ENCODE measurements at regions not wholly inside any gene's neighbourhood (a gene's known extent, or its start where the extent isn't known, plus 50 kb on each side); places are given as distances from the start of the nearest gene placed in this dataset.

- H3K27ac Mint-ChIP-seq: no peak overlapping the region
- ATAC-seq: no peak
- H3K4me3 Mint-ChIP-seq: no peak overlapping the region
- H3K4me1 Mint-ChIP-seq: peaks cover 18% of the 10 kb centered on the region
- H3K27me3 Mint-ChIP-seq: peaks cover 10% of the 10 kb centered on the region
- no peaks in the 10 kb centered on the region for H3K9me3 Mint-ChIP-seq
- DNase-seq: no peak
These were observed 98.4 kb upstream of the CAST start for GRCh38 chr5:96563816-96564215.

GRCh38 chr5:96565582-96566265 lies 96.5 kb upstream of the CAST start:
- no peak overlapping the region for H3K27ac Mint-ChIP-seq

GRCh38 chr5:96566833-96567587 lies 95.2 kb upstream of the CAST start:
- H3K4me3 Mint-ChIP-seq: peak overlapping the region in 1 of 2 donors; percentile 19
- H3K4me1 Mint-ChIP-seq: peaks cover 18% of the 10 kb centered on the region
- ATAC-seq: no peak
- H3K27me3 Mint-ChIP-seq: peaks cover 20% of the 10 kb centered on the region
- no peak for DNase-seq
- H3K9me3 Mint-ChIP-seq: no peaks in the 10 kb centered on the region
- H3K27ac Mint-ChIP-seq: peak overlapping the region in 1 of 2 donors; percentile 3

More at GRCh38 chr5:96565582-96566265, 96.5 kb upstream of the CAST start:
- Mint-ChIP-seq H3K9me3 (no peaks in the 10 kb centered on the region), H3K4me1 (peaks cover 18% of the 10 kb centered on the region), H3K4me3 (no peak overlapping the region), H3K27me3 (peaks cover 20% of the 10 kb centered on the region)
- no peak for DNase-seq
- peak; percentile 40 for ATAC-seq

- ATAC-seq (no peak), DNase-seq (no peak)
- H3K4me1 Mint-ChIP-seq: peaks cover 18% of the 10 kb centered on the region
- peaks cover 20% of the 10 kb centered on the region for H3K27me3 Mint-ChIP-seq
- no peak overlapping the region for H3K27ac Mint-ChIP-seq
- H3K9me3 Mint-ChIP-seq: no peaks in the 10 kb centered on the region
- no peak overlapping the region for H3K4me3 Mint-ChIP-seq
These were observed 92.8 kb upstream of the CAST start for GRCh38 chr5:96569332-96569731.

DNA sequence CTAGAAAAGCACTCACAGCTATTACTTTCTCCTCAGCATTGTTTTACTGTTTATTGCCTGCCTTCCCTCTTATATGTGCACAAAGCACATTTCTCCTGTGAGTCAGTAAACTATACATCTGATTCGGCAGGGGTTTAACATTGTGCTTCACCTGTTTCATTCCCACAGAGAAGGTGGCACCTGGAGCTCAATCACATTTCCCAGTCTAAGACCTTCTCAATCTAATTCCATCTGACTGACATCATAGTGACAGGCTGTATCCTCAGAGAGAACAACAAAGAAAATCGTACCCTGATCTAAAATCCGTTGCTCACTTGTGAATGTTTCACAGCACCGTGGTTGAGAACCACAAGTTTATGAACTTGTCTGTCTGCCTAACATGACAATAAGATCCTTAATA lies 92.4 kb upstream of the CAST start:
- Mint-ChIP-seq H3K4me1 (peaks cover 18% of the 10 kb centered on the region), H3K4me3 (no peak overlapping the region), H3K27me3 (peaks cover 20% of the 10 kb centered on the region), H3K9me3 (no peaks in the 10 kb centered on the region), H3K27ac (no peak overlapping the region)
- ATAC-seq: no peak
- DNase-seq: no peak

DNA sequence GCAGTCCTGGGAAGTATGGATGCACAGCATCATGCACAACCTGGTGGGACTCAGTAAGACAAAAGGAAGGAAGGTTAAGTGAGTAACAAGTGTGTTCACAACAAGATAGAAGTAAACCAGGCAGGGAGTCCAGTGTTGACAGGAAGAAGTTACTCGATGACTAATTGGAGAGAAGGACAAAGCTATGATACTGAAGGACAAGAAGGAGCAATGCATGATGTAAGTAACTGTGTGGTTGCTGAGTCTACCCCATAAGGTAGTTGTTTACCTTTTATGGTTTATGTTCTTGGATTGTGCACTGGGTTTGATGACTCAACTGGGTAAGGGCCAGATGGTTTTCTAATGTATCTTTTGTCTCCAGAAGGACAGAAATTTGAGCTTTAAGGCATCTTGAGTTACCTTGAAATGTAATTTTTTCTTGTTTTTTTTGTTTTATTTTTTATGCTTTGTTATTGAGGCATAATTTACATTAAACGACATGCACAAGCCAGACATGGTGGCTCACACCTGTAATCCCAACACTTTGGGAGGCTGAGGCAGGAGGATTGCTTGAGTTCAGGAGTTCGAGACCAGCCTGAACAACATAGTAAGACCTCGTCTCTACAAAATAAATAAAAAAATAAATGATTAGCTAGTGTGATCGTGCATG lies 89.2 kb upstream of the CAST start:
- H3K4me1 Mint-ChIP-seq: no peaks in the 10 kb centered on the region
- ATAC-seq: peak; percentile 74
- H3K27me3 Mint-ChIP-seq: peaks cover 12% of the 10 kb centered on the region

GRCh38 chr5:96573513-96573894 lies 88.7 kb upstream of the CAST start:
- DNase-seq: no peak
- Mint-ChIP-seq H3K27ac (no peak overlapping the region), H3K9me3 (no peaks in the 10 kb centered on the region), H3K27me3 (peaks cover 12% of the 10 kb centered on the region), H3K4me1 (no peaks in the 10 kb centered on the region), H3K4me3 (no peak overlapping the region)
- no peak for ATAC-seq

More for the DNA sequence above, 89.2 kb upstream of the CAST start:
- DNase-seq: no peak
- Mint-ChIP-seq H3K27ac (no peak overlapping the region), H3K4me3 (no peak overlapping the region), H3K9me3 (no peaks in the 10 kb centered on the region)

- peaks cover 7% of the 10 kb centered on the region for H3K27me3 Mint-ChIP-seq
- H3K4me1 Mint-ChIP-seq: no peaks in the 10 kb centered on the region
- H3K9me3 Mint-ChIP-seq: no peaks in the 10 kb centered on the region
- H3K27ac Mint-ChIP-seq: no peak overlapping the region
- no peak overlapping the region for H3K4me3 Mint-ChIP-seq
- DNase-seq (no peak), ATAC-seq (no peak)
These were observed 85.3 kb upstream of the CAST start for GRCh38 chr5:96576876-96577275.

DNA sequence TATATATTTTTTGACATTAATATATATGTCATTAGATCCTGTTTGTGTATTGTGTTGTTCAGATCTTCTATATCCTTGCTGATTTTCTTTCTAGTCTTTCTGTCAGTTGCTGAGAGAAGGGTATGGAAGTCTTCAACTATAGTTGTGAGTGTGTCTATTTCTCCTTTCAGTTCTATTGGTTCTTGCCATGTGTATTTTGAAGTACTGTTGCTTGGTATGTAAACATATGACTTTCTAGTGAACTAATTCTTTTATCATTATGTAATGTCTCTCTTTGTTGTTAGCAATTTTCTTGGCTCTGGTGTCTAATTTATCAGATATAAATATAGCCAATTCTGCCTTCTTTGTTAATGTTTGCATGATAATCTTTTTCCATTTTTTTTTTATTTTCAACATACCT lies 84.3 kb upstream of the CAST start:
- Mint-ChIP-seq H3K27me3 (peaks cover 7% of the 10 kb centered on the region), H3K4me3 (no peak overlapping the region), H3K9me3 (no peaks in the 10 kb centered on the region), H3K27ac (no peak overlapping the region), H3K4me1 (no peaks in the 10 kb centered on the region)
- ATAC-seq (no peak), DNase-seq (no peak)

DNA sequence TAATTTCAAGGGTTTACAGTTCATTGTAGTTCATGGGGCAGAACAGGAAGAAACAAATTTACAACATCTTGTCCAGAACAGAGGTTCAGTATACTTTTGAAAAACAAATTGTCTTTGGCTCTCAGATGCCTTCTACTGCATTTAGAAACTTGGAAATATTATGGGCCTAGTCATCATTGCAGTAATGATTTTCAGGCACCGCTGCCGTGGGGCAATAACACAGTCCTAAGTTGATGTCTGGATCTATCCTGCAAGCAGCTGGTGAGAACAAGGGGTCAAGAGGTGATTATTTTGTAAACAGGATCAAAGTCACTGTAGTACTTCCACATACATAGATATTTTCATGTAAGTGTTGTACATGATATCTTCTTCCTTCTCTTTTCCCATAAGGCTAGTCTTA lies 82.5 kb upstream of the CAST start:
- ATAC-seq (no peak), DNase-seq (no peak)
- no peak overlapping the region for H3K4me3 Mint-ChIP-seq
- peaks cover 24% of the 10 kb centered on the region for H3K27me3 Mint-ChIP-seq
- H3K27ac Mint-ChIP-seq: no peak overlapping the region
- no peaks in the 10 kb centered on the region for H3K9me3 Mint-ChIP-seq
- H3K4me1 Mint-ChIP-seq: peaks cover 5% of the 10 kb centered on the region

DNA sequence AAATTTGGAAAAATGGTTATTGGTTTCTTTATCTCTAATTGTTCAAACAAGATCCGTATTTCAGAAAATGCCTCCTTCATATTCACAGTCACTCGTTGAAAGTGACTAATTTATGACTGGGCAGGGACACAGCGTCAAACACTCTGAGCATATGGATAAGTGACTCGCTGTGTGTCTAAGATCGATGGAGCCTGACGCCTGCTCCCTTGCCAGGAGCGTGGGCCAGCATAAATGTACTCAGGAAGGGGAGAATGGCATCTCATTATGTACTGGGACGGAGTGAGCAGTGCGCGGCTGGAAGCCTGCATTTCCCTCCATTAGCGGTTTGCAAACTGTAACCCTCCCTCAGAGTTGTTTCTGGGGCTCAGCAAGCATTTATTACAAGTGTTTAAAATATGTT lies 79.8 kb upstream of the CAST start:
- Mint-ChIP-seq H3K9me3 (no peaks in the 10 kb centered on the region), H3K27me3 (peaks cover 32% of the 10 kb centered on the region), H3K27ac (no peak overlapping the region), H3K4me3 (no peak overlapping the region), H3K4me1 (peaks cover 12% of the 10 kb centered on the region)
- no peak for DNase-seq
- no peak for ATAC-seq

GRCh38 chr5:96584712-96585111 lies 77.5 kb upstream of the CAST start:
- Mint-ChIP-seq H3K4me1 (peaks cover 12% of the 10 kb centered on the region), H3K27me3 (peaks cover 26% of the 10 kb centered on the region), H3K9me3 (no peaks in the 10 kb centered on the region), H3K4me3 (no peak overlapping the region), H3K27ac (no peak overlapping the region)
- ATAC-seq (no peak), DNase-seq (no peak)

GRCh38 chr5:96588539-96588938 lies 73.6 kb upstream of the CAST start:
- H3K4me3 Mint-ChIP-seq: no peak overlapping the region
- no peaks in the 10 kb centered on the region for H3K9me3 Mint-ChIP-seq
- H3K27me3 Mint-ChIP-seq: peaks cover 34% of the 10 kb centered on the region
- H3K4me1 Mint-ChIP-seq: peaks cover 12% of the 10 kb centered on the region
- no peak for ATAC-seq
- H3K27ac Mint-ChIP-seq: no peak overlapping the region
- no peak for DNase-seq

- Mint-ChIP-seq H3K9me3 (no peaks in the 10 kb centered on the region), H3K4me3 (no peak overlapping the region), H3K4me1 (no peaks in the 10 kb centered on the region), H3K27me3 (peaks cover 14% of the 10 kb centered on the region), H3K27ac (no peak overlapping the region)
- ATAC-seq (no peak), DNase-seq (no peak)
These were observed 71.4 kb upstream of the CAST start for GRCh38 chr5:96590796-96591195.

DNA sequence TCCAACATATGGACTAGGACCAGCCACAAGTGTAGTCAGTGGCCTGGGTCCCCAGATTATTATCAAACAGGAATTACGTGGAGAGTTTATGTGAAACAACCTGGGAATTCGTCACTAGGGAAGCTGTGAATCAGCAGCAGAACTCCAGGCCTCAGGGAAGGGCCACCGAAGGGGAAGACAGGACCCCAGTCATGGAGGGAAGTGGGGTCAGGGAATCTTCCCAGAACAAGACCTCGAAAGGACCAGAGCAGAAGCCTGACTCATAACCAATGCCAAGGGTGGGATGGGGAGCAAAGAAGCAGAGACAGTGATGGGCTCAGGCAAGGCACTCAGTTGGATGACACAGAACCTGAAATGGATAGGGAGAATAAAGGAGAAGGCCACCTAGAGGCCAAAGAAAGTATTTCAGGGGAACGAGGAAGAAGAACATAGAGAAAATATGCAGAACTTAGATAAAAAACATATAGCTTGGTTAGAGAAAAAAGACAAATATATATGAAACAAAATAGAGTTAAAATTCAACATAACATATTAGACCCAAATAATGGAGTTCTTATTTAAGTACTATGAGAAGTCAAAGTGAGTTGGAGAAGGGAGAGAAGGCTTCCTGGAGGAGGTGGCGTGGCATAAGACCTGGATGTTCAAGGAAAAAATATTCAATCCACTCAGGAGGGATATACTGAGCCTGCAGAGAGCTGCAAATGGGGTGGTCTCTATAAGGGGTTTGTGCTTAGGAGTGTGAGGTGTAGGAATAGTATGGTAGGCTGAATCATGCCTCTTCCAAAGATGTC lies 66.7 kb upstream of the CAST start:
- Mint-ChIP-seq H3K4me3 (no peak overlapping the region), H3K27me3 (peaks cover 14% of the 10 kb centered on the region), H3K27ac (peak overlapping the region in 1 of 2 donors; percentile 52), H3K9me3 (no peaks in the 10 kb centered on the region), H3K4me1 (peaks cover 15% of the 10 kb centered on the region)
- DNase-seq (no peak), ATAC-seq (peak; percentile 50)
